Tibial artery (tissue), 4 donors: ENCODE measurements at regions not wholly inside any gene's neighbourhood (a gene's known extent, or its start where the extent isn't known, plus 50 kb on each side); places are given as distances from the start of the nearest gene placed in this dataset.

Source experiments
- DNase-seq, 2 donors: peaks; one replicate each; pipeline ENCODE4 v3.0.0-alpha.2; 2019
- H3K27ac ChIP-seq, 2 donors: fragments of 200-600 bp; sonication (generic) in 1 of 2; 1 replicate in 1 of 2; 2 replicates in 1 of 2; pipeline ENCODE4 v1.5.1; 2018 to 2019; ENCODE audit warnings: mild to moderate bottlenecking in 1 of 2
- H3K27me3 ChIP-seq, 2 donors: fragments of 200-600 bp; sonication (generic) in 1 of 2; one replicate each; pipeline versions ENCODE4 v1.5.1 to v1.6.0; 2016 to 2019
- H3K36me3 ChIP-seq, 3 donors: fragments of 200-600 bp; sonication (generic) in 2 of 3; one replicate each; pipeline ENCODE4 v1.5.1; 2016 to 2019; ENCODE audit warnings: mild to moderate bottlenecking in 2 of 3
- H3K4me1 ChIP-seq, 4 donors: fragments of 200-600 bp; sonication (generic) in 2 of 4; 1 replicate in 3 of 4; 2 replicates in 1 of 4; pipeline ENCODE4 v1.5.1; 2016 to 2019
- H3K4me3 ChIP-seq, 2 donors: fragments of 200-600 bp; sonication (generic) in 1 of 2; 1 replicate in 1 of 2; 2 replicates in 1 of 2; pipeline ENCODE4 v1.5.1; 2018 to 2019; ENCODE audit warnings: mild to moderate bottlenecking in 2 of 2
- H3K9me3 ChIP-seq, 3 donors: fragments of 200-600 bp; sonication (generic) in 1 of 3; one replicate each; pipeline ENCODE4 v1.5.1; 2016 to 2019
- intact Hi-C: fragments of 100-400 bp; cut with DNase I; formaldehyde crosslinking; loops from one replicate; pipeline ENCODE4 v1.15.0; 2023; ENCODE audit warnings: low total_unique reads
- TF ChIP-seq, protein P1 (sequence below), 2 experiments: fragments of 200-600 bp in 1 of 2; fragments of 450-650 bp in 1 of 2; IDR thresholded peaks; one replicate each; pipeline ENCODE4 v1.5.1; 2017 to 2019; ENCODE audit warnings: antibody characterized with exemption in 2 of 2, mild to moderate bottlenecking in 1 of 2, moderate library complexity in 1 of 2

DNA sequence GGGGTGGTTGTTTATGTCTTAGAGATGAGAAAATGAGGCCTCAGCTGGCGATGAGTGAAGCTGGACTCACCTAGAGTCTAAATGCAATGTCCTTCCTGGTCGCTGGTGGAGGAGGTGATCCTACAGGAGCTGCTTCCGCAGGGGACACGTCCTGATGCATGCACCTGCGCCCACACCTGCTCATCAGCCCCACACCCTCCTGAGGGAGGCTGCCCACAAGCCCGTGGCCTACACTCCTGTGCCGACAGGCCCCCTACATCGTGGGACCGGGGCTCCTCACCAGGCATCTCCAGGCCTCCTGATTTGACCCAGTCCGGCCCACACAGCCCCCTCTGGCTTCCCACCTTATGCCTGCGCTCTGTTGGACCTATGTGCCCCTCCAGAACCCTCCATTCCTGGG lies 857.2 kb downstream of the TBC1D22A start:
- intact Hi-C loops = no loop called here
- H3K27ac ChIP-seq = no peak overlapping the region
- no peaks in the 10 kb centered on the region for H3K36me3 ChIP-seq
- DNase-seq = peak in 1 of 2 donors; percentile 53
- no peaks in the 10 kb centered on the region for H3K4me1 ChIP-seq
- peaks cover 0 to 8% of the 10 kb centered on the region in 2 donors for H3K27me3 ChIP-seq
- H3K9me3 ChIP-seq = no peaks in the 10 kb centered on the region
- TF ChIP-seq, protein P1, sequence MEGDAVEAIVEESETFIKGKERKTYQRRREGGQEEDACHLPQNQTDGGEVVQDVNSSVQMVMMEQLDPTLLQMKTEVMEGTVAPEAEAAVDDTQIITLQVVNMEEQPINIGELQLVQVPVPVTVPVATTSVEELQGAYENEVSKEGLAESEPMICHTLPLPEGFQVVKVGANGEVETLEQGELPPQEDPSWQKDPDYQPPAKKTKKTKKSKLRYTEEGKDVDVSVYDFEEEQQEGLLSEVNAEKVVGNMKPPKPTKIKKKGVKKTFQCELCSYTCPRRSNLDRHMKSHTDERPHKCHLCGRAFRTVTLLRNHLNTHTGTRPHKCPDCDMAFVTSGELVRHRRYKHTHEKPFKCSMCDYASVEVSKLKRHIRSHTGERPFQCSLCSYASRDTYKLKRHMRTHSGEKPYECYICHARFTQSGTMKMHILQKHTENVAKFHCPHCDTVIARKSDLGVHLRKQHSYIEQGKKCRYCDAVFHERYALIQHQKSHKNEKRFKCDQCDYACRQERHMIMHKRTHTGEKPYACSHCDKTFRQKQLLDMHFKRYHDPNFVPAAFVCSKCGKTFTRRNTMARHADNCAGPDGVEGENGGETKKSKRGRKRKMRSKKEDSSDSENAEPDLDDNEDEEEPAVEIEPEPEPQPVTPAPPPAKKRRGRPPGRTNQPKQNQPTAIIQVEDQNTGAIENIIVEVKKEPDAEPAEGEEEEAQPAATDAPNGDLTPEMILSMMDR (IDR thresholded peaks at IDR 0.05) = no peak
- no peak overlapping the region for H3K4me3 ChIP-seq

DNA sequence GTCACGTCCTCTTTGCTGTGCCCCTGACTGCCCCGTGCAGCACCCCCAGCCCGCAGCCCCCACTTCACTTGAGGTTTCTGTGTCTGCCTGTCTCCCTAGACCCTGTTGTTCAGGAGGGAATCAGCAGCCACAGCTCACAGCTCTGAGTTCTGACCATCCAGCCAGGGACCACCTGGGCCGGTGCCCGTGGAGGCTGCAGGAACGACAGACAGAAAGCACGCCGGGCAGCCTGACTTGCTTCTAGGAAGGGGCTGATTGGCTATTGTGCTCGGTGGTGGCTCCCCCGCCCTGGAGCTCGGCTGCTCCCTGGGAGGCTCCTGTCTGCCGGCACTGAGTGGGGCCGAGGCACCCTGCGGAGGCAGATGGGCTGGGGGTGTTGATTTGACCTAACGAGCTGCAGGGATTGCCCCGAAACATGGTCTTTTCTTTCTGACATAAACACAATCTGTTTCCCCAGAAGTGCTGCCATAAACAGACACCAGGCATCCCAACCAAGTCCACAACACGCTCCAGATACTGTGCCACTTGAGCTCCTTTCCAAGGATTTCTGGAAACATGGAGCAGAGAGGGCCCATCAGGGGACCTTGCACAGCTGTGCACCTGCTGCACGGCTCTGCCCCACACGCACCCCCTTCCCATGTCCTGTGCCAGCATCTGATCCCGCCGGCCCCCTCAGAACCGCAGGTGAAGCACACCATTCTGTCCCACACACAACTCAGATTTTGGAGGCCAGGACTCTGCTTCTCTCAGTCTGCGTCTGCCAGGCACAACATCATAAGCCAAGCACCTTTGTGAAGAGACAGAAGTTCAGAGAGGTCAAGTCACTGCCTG lies 855.9 kb downstream of the TBC1D22A start:
- H3K4me3 ChIP-seq = no peak overlapping the region
- DNase-seq = peak in 1 of 2 donors; percentile 48
- H3K27ac ChIP-seq = no peak overlapping the region
- TF ChIP-seq, protein P1 (IDR thresholded peaks at IDR 0.05) = no peak
- H3K4me1 ChIP-seq = no peaks in the 10 kb centered on the region
- intact Hi-C loops = no loop called here
- peaks cover 0 to 5% of the 10 kb centered on the region in 2 donors for H3K27me3 ChIP-seq
- H3K9me3 ChIP-seq = no peaks in the 10 kb centered on the region
- H3K36me3 ChIP-seq = no peaks in the 10 kb centered on the region

DNA sequence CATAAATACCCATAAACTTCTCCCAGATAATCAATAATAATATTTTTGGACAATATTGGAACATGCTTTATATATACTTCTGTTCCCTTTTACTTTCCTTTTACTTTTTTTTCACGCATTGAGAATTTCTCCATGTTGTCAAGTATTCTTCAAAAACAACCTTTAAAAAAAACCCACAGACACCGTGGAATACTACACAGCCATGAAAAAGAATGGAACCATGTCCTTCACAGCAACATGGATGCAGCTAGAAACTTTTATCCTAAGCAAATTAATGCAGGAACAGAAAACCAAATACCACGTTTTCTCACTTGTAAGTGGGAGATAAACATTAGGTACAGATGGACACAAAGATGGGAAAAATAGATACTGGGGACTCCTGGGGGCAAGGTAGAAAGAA lies 854.7 kb downstream of the TBC1D22A start:
- H3K4me1 ChIP-seq = no peaks in the 10 kb centered on the region
- H3K27me3 ChIP-seq = peaks cover 0 to 9% of the 10 kb centered on the region in 2 donors
- H3K4me3 ChIP-seq = no peak overlapping the region
- intact Hi-C loops = no loop called here
- TF ChIP-seq, protein P1 (IDR thresholded peaks at IDR 0.05) = no peak
- no peaks in the 10 kb centered on the region for H3K36me3 ChIP-seq
- DNase-seq = no peak
- no peak overlapping the region for H3K27ac ChIP-seq
- H3K9me3 ChIP-seq = no peaks in the 10 kb centered on the region

DNA sequence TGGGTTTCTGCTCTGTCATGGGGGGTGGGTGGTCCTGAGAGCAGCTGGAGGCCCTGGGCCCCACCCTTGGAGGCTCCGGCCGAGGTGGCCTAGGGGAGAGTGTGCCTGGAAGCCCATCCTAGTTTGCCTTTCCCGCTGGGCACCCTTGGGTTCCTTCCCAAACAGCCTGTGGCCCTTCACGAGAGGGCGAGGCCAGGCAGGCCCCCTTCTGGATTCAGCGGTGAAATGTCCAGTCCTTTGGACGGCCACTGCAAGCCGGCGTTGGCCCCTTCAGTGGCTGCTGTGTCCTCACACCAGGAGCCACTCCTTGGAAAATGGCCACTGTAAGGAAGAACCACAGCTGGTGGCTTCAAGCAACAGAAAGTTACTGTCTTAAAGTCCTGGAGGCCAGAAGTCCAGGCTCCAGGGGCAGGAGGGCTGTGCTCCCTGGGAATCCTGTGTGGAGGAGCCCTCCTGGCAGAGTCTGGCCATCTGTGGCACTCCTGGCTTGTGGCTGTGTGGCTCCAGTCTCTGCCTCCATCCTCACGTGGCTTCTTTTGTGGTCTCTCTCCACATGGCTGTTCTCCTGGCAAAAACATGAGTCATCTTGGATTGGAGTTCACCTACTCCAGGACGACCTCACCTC lies 854.1 kb downstream of the TBC1D22A start:
- peak in 1 of 2 donors; percentile 49 for DNase-seq
- Histone ChIP-seq H3K9me3 (no peaks in the 10 kb centered on the region), H3K27ac (no peak overlapping the region), H3K4me1 (no peaks in the 10 kb centered on the region), H3K4me3 (no peak overlapping the region), H3K27me3 (peaks cover 0 to 11% of the 10 kb centered on the region in 2 donors), H3K36me3 (no peaks in the 10 kb centered on the region)
- intact Hi-C loops = no loop called here
- TF ChIP-seq, protein P1 (IDR thresholded peaks at IDR 0.05) = no peak

DNA sequence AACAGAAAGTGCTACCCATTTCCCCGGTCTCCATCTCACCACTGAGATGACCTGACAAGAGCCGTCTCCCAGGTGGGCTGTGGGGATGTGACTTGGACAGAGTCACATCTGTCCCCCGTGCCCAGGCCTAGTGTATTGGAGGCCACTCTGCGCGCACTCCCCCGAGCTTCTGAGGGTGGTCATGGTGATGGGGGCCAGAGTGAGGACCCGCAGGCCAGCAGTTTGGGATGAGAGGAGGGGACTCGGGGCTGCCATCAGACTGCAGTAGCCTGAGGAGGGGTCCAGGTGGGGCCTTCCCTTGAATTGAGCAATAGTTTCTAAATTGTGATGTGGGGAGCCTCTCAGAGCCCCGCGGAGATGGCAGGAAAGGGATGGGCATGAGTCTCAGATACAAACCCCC lies 852.6 kb downstream of the TBC1D22A start:
- Histone ChIP-seq H3K27me3 (peaks cover 0 to 7% of the 10 kb centered on the region in 2 donors), H3K27ac (no peak overlapping the region), H3K4me3 (no peak overlapping the region), H3K4me1 (no peaks in the 10 kb centered on the region), H3K9me3 (peaks cover 0 to 4% (median 0%) of the 10 kb centered on the region in 3 donors), H3K36me3 (no peaks in the 10 kb centered on the region)
- intact Hi-C loops = no loop called here
- TF ChIP-seq, protein P1 (IDR thresholded peaks at IDR 0.05) = no peak
- DNase-seq = peak; percentile 16 to 45
